Caco-2 (cell line): ENCODE measurements at regions not wholly inside any gene's neighbourhood (a gene's known extent, or its start where the extent isn't known, plus 50 kb on each side); places are given as distances from the start of the nearest gene placed in this dataset.

Experiments
- BruUV-seq: library from RNA; stranded (reverse); fragments of 400-500 nt; replicated peaks from 2 replicates; lab custom pipeline; 2021; lab: Mats Ljungman, UMichigan
- CTCF ChIA-PET: fragments of 300-600 bp; sonication (Branson Sonifier 250); formaldehyde crosslinking; loops from one replicate; lab custom pipeline; 2022; ENCODE audit warnings: antibody characterized with exemption; lab: Charles Lee
- POLR2A ChIA-PET: fragments of 300-600 bp; sonication (Branson Sonifier 250); formaldehyde crosslinking; loops from one replicate; lab custom pipeline; 2022; ENCODE audit warnings: antibody characterized with exemption; lab: Charles Lee
- DNase-seq, 2 experiments: peaks; one replicate each; pipeline versions ENCODE4 v3.0.0 to v3.0.0-alpha.2; 2020 to 2022
- H3K27me3 ChIP-seq: replicated peaks from 2 replicates; pipeline ENCODE4 v1.6.0; 2011; ENCODE audit warnings: low read length; ENCODE audit not compliant: control insufficient read depth, insufficient read depth
- H3K36me3 ChIP-seq: 2 replicates; pipeline ENCODE4 v1.5.1; 2011; ENCODE audit warnings: low read length; ENCODE audit not compliant: control insufficient read depth, insufficient read depth
- H3K4me1 ChIP-seq: fragments of 250-450 bp; sonication (Bioruptor Pico); 2 replicates; pipeline ENCODE4 v1.5.1; 2020; ENCODE audit warnings: mild to moderate bottlenecking
- H3K4me3 ChIP-seq: 2 replicates; pipeline ENCODE4 v1.5.1; 2011; ENCODE audit warnings: low read depth, mild to moderate bottlenecking, control low read depth, low read length
- H3K9me3 ChIP-seq: fragments of 250-450 bp; sonication (Bioruptor Pico); 2 replicates; pipeline ENCODE4 v1.5.1; 2020; ENCODE audit warnings: mild to moderate bottlenecking, moderate library complexity
- H3K27ac Mint-ChIP-seq: one replicate; pipeline ENCODE4 v1.8.0; 2022; ENCODE audit warnings: mixed read lengths; ENCODE audit not compliant: unreplicated experiment
- H3K27me3 Mint-ChIP-seq: one replicate; pipeline ENCODE4 v1.8.0; 2022; ENCODE audit warnings: mixed read lengths; ENCODE audit not compliant: insufficient read depth, unreplicated experiment
- H3K36me3 Mint-ChIP-seq: one replicate; pipeline ENCODE4 v1.8.0; 2022; ENCODE audit warnings: mild to moderate bottlenecking, mixed read lengths; ENCODE audit not compliant: insufficient read depth, unreplicated experiment
- H3K4me1 Mint-ChIP-seq: one replicate; pipeline ENCODE4 v1.8.0; 2022; ENCODE audit warnings: low read depth, mixed read lengths; ENCODE audit not compliant: unreplicated experiment
- H3K4me3 Mint-ChIP-seq: one replicate; pipeline ENCODE4 v1.8.0; 2022; ENCODE audit warnings: mild to moderate bottlenecking, moderate library complexity, mixed read lengths; ENCODE audit not compliant: unreplicated experiment
- H3K9me3 Mint-ChIP-seq: one replicate; pipeline ENCODE4 v1.8.0; 2022; ENCODE audit warnings: mixed read lengths; ENCODE audit not compliant: unreplicated experiment
- intact Hi-C: fragments of 100-400 bp; cut with micrococcal nuclease; formaldehyde crosslinking; loops from one replicate; pipeline ENCODE4 v1.10.0; 2022; ENCODE audit not compliant: unreplicated experiment
- TF ChIP-seq, protein P1 (sequence below), 2 experiments: fragments of 200-600 bp in 1 of 2; IDR thresholded peaks; 1 replicate in 1 of 2; 2 replicates in 1 of 2; pipeline versions ENCODE4 v1.5.1 to v1.8.0; 2011 to 2022; ENCODE audit warnings: antibody characterized with exemption in 1 of 2, control low read depth in 1 of 2, inconsistent platforms in 1 of 2, low read depth in 1 of 2, low read length in 1 of 2, mild to moderate bottlenecking in 1 of 2, moderate library complexity in 1 of 2; ENCODE audit not compliant: insufficient read depth in 1 of 2, severe bottlenecking in 1 of 2, unreplicated experiment in 1 of 2

- no peaks in the 10 kb centered on the region for H3K9me3 ChIP-seq
- CTCF ChIA-PET, result interaction anchor here (1.0 to 1.2 kb wide), 6 partner anchors 9 to 185 kb away, joined by 3 to 7 read pairs (median 4); no protein-coding TSS in a partner anchor
- peaks cover 14% of the 10 kb centered on the region for H3K4me1 Mint-ChIP-seq
- peaks cover 7% of the 10 kb centered on the region for H3K36me3 Mint-ChIP-seq
- no peak overlapping the region for H3K4me3 ChIP-seq
- peak; percentile 77 to 79 for DNase-seq
- no peaks in the 10 kb centered on the region for H3K4me1 ChIP-seq
- intact Hi-C loops, result loop anchor here (1.0 kb wide), 1 partner anchor 98 kb away; no protein-coding TSS in a partner anchor
- H3K27me3 ChIP-seq, result no peaks in the 10 kb centered on the region; the same call in 1 of the 2 replicates
- no peak overlapping the region for H3K4me3 Mint-ChIP-seq
- POLR2A ChIA-PET, result no interaction called here
- H3K9me3 Mint-ChIP-seq, result no peaks in the 10 kb centered on the region
- no TSS peak for BruUV-seq
- H3K27ac Mint-ChIP-seq, result no peak overlapping the region
- H3K36me3 ChIP-seq, result no peaks in the 10 kb centered on the region
- no peaks in the 10 kb centered on the region for H3K27me3 Mint-ChIP-seq
- TF ChIP-seq, protein P1, sequence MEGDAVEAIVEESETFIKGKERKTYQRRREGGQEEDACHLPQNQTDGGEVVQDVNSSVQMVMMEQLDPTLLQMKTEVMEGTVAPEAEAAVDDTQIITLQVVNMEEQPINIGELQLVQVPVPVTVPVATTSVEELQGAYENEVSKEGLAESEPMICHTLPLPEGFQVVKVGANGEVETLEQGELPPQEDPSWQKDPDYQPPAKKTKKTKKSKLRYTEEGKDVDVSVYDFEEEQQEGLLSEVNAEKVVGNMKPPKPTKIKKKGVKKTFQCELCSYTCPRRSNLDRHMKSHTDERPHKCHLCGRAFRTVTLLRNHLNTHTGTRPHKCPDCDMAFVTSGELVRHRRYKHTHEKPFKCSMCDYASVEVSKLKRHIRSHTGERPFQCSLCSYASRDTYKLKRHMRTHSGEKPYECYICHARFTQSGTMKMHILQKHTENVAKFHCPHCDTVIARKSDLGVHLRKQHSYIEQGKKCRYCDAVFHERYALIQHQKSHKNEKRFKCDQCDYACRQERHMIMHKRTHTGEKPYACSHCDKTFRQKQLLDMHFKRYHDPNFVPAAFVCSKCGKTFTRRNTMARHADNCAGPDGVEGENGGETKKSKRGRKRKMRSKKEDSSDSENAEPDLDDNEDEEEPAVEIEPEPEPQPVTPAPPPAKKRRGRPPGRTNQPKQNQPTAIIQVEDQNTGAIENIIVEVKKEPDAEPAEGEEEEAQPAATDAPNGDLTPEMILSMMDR (IDR thresholded peaks at IDR 0.05; ENCODE audit: insufficient read depth in 1 of 2, low read depth in 1 of 2, low read length in 1 of 2, severe bottlenecking in 1 of 2, unreplicated experiment in 1 of 2), result peak; percentile 59 to 83
Measured at GRCh38 chr12:116687888-116688287, 50.0 kb downstream of the SPRING1 start.

GRCh38 chr12:116684891-116685290 lies 53.0 kb downstream of the SPRING1 start:
- no TSS peak for BruUV-seq
- ChIA-PET POLR2A (no interaction called here), CTCF (interaction anchor here (0.5 kb wide), 1 partner anchor 11 kb away, joined by 3 read pairs; no protein-coding TSS in a partner anchor)
- Histone ChIP-seq H3K9me3 (no peaks in the 10 kb centered on the region), H3K27me3 (no peaks in the 10 kb centered on the region), H3K36me3 (no peaks in the 10 kb centered on the region), H3K4me3 (no peak overlapping the region), H3K4me1 (no peaks in the 10 kb centered on the region)
- TF ChIP-seq, protein P1 (IDR thresholded peaks at IDR 0.05; ENCODE audit: insufficient read depth in 1 of 2, low read depth in 1 of 2, low read length in 1 of 2, severe bottlenecking in 1 of 2, unreplicated experiment in 1 of 2), result no peak
- H3K27ac Mint-ChIP-seq, result no peak overlapping the region
- no peaks in the 10 kb centered on the region for H3K9me3 Mint-ChIP-seq
- DNase-seq, result no peak
- H3K4me3 Mint-ChIP-seq, result no peak overlapping the region
- intact Hi-C loops, result loop anchor here (5.0 kb wide), 1 partner anchor 183 kb away; no protein-coding TSS in a partner anchor
- H3K27me3 Mint-ChIP-seq, result no peaks in the 10 kb centered on the region
- peaks cover 8% of the 10 kb centered on the region for H3K4me1 Mint-ChIP-seq
- H3K36me3 Mint-ChIP-seq, result peaks cover 22% of the 10 kb centered on the region

DNA sequence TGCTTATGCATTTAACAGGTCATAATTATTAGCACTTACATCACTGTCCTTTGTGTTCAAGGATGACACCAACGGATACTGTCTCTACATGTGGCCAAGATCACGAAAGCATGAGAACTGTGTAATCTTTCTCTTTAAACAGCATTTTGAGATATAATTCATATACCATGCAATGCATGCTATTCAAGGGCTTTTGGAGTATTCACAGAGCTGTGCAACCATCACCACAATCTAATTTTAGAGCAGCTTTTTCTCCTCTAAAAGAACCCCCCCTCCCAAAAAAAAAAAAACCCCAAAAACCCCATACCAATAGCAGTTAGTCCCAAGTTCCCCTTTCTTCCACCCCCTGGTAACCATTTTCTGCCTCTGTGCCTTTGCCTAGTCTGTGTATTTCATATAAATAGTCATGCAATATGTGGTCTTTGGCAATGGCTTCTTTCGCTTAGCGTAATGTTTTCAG lies 60.6 kb downstream of the SPRING1 start:
- no TSS peak for BruUV-seq
- no peak overlapping the region for H3K4me3 Mint-ChIP-seq
- Histone ChIP-seq H3K9me3 (no peaks in the 10 kb centered on the region), H3K4me3 (no peak overlapping the region), H3K4me1 (peaks cover 8% of the 10 kb centered on the region), H3K36me3 (no peaks in the 10 kb centered on the region; the same call in 1 of the 2 replicates), H3K27me3 (no peaks in the 10 kb centered on the region)
- ChIA-PET POLR2A (no interaction called here), CTCF (no interaction called here)
- intact Hi-C loops, result no loop called here
- H3K9me3 Mint-ChIP-seq, result no peaks in the 10 kb centered on the region
- TF ChIP-seq, protein P1 (IDR thresholded peaks at IDR 0.05; ENCODE audit: insufficient read depth in 1 of 2, low read depth in 1 of 2, low read length in 1 of 2, severe bottlenecking in 1 of 2, unreplicated experiment in 1 of 2), result no peak
- H3K27me3 Mint-ChIP-seq, result no peaks in the 10 kb centered on the region
- peaks cover 36% of the 10 kb centered on the region for H3K4me1 Mint-ChIP-seq
- DNase-seq, result no peak
- peaks cover 35% of the 10 kb centered on the region for H3K36me3 Mint-ChIP-seq
- no peak overlapping the region for H3K27ac Mint-ChIP-seq
